PFSK-1 (cell line): ENCODE measurements at regions not wholly inside any gene's neighbourhood (a gene's known extent, or its start where the extent isn't known, plus 50 kb on each side); places are given as distances from the start of the nearest gene placed in this dataset.
A peak's percentile ranks its signal among the peaks of the same experiment; 100 is the strongest.

Source experiments
- FOXP2 ChIP-seq: optimal IDR thresholded peaks from 2 replicates; pipeline ENCODE3; 2011; ENCODE audit warnings: borderline replicate concordance, control low read depth, inconsistent platforms; ENCODE audit not compliant: insufficient read depth; ENCODE audit errors: extremely low read length, extremely low read depth
- POLR2AphosphoS5 ChIP-seq: IDR thresholded peaks from 2 replicates; pipeline ENCODE4 v1.6.1; 2012; ENCODE audit warnings: low read depth, mild to moderate bottlenecking, control low read depth, low read length, moderate library complexity
- REST ChIP-seq, 2 experiments: IDR thresholded peaks; 2 replicates each; pipeline versions ENCODE4 v1.6.1 to v1.8.0; 2011 to 2012; ENCODE audit warnings: low read depth in 2 of 2, low read length in 2 of 2, control low read depth in 1 of 2, inconsistent platforms in 1 of 2, mild to moderate bottlenecking in 1 of 2, moderate library complexity in 1 of 2; ENCODE audit not compliant: insufficient read depth in 1 of 2
- SIN3A ChIP-seq: IDR thresholded peaks from 2 replicates; pipeline ENCODE4 v1.6.1; 2012; ENCODE audit warnings: mild to moderate bottlenecking, low read length, moderate library complexity, borderline replicate concordance; ENCODE audit not compliant: insufficient read depth
- TAF1 ChIP-seq: IDR thresholded peaks from 2 replicates; pipeline ENCODE4 v1.6.1; 2012; ENCODE audit warnings: low read length, control low read depth, borderline replicate concordance; ENCODE audit not compliant: insufficient read depth

GRCh38 chr7:124085179-124085578 lies 52.3 kb upstream of the TMEM229A start:
- TF ChIP-seq POLR2AphosphoS5 (no peak), REST (IDR thresholded peaks at IDR 0.05; ENCODE audit: insufficient read depth in 1 of 2, low read depth in 2 of 2, low read length in 2 of 2) (no peak), SIN3A (peak; percentile 47; the same call in 1 of the 2 replicates), TAF1 (no peak), FOXP2 (no peak)
